PC-9 (cell line): ENCODE measurements at regions not wholly inside any gene's neighbourhood (a gene's known extent, or its start where the extent isn't known, plus 50 kb on each side); places are given as distances from the start of the nearest gene placed in this dataset.

Experiments used
- EZH2 ChIP-seq: fragments of 200-600 bp; sonication (generic); IDR thresholded peaks from 2 replicates; pipeline ENCODE4 v1.8.0; 2017; ENCODE audit warnings: antibody characterized with exemption, low read depth
- TF ChIP-seq, protein P1 (sequence below): fragments of 200-600 bp; sonication (generic); conservative IDR thresholded peaks from 2 replicates; pipeline ENCODE4 v1.6.1; 2017; ENCODE audit warnings: mixed run types, antibody characterized with exemption, mild to moderate bottlenecking, moderate library complexity

DNA sequence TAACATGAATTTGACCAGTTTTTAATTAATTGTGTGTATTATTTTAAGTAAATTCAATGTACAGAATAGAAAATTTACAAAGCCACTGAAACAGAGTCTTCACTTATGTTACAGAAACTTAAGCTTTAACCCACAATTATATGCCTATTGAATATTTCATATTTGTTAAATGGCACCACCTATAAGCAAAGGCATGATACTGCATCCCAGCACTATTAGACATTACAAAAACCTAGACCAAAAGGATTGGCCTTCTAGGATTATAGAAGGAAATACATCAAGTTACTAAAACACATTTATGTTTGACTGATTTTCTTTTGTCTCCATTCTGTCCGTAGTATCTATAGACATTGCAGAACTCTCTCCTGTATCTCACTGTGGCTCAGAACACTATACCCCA, 578.1 kb downstream of the AJAP1 start:
- TF ChIP-seq, protein P1, sequence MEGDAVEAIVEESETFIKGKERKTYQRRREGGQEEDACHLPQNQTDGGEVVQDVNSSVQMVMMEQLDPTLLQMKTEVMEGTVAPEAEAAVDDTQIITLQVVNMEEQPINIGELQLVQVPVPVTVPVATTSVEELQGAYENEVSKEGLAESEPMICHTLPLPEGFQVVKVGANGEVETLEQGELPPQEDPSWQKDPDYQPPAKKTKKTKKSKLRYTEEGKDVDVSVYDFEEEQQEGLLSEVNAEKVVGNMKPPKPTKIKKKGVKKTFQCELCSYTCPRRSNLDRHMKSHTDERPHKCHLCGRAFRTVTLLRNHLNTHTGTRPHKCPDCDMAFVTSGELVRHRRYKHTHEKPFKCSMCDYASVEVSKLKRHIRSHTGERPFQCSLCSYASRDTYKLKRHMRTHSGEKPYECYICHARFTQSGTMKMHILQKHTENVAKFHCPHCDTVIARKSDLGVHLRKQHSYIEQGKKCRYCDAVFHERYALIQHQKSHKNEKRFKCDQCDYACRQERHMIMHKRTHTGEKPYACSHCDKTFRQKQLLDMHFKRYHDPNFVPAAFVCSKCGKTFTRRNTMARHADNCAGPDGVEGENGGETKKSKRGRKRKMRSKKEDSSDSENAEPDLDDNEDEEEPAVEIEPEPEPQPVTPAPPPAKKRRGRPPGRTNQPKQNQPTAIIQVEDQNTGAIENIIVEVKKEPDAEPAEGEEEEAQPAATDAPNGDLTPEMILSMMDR, result no peak
- no peak for TF ChIP-seq EZH2
